Kidney (tissue), 13 donors: ENCODE measurements at regions not wholly inside any gene's neighbourhood (a gene's known extent, or its start where the extent isn't known, plus 50 kb on each side); places are given as distances from the start of the nearest gene placed in this dataset.

ENCODE experiments used
- DNase-seq, 5 donors: peaks; one replicate each; pipeline ENCODE4 v3.0.0-alpha.2; 2013 to 2020
- FAIRE-seq: peaks from 2 replicates; lab custom pipeline; 2012; peaks lifted over from hg19 to GRCh38; lab: Jason Lieb, UNC
- H3K27ac ChIP-seq, 2 donors: one replicate each; pipeline ENCODE4 v1.7.0; 2013; ENCODE audit warnings: low read depth in 2 of 2, low read length in 2 of 2, inconsistent platforms in 1 of 2
- H3K27me3 ChIP-seq: one replicate; pipeline ENCODE4 v1.7.1; 2013; ENCODE audit warnings: low read length, inconsistent platforms; ENCODE audit not compliant: control insufficient read depth, insufficient read depth
- H3K36me3 ChIP-seq, 3 donors: one replicate each; pipeline versions ENCODE4 v1.7.0 to v1.7.1; 2013; ENCODE audit warnings: low read length in 3 of 3, control low read depth in 1 of 3, inconsistent platforms in 1 of 3; ENCODE audit not compliant: insufficient read depth in 3 of 3, control insufficient read depth in 2 of 3
- H3K4me1 ChIP-seq, 3 donors: one replicate each; pipeline versions ENCODE4 v1.7.0 to v1.7.1; 2013; ENCODE audit warnings: low read length in 3 of 3, inconsistent platforms in 1 of 3, low read depth in 1 of 3; ENCODE audit not compliant: control insufficient read depth in 2 of 3, insufficient read depth in 2 of 3
- H3K4me3 ChIP-seq, 3 donors: one replicate each; pipeline versions ENCODE4 v1.7.0 to v1.8.1; 2013; ENCODE audit warnings: low read length in 3 of 3, control low read depth in 1 of 3, inconsistent platforms in 1 of 3
- H3K9ac ChIP-seq, 3 donors: one replicate each; pipeline versions ENCODE4 v1.7.0 to v1.7.1; 2013; ENCODE audit warnings: low read length in 3 of 3, control low read depth in 1 of 3, inconsistent platforms in 1 of 3
- H3K9me3 ChIP-seq, 3 donors: one replicate each; pipeline versions ENCODE4 v1.7.0 to v1.7.1; 2013; ENCODE audit warnings: low read length in 3 of 3, control low read depth in 1 of 3, inconsistent platforms in 1 of 3; ENCODE audit not compliant: control insufficient read depth in 2 of 3, insufficient read depth in 1 of 3
- intact Hi-C: fragments of 100-400 bp; cut with DNase I; formaldehyde crosslinking; loops from one replicate; pipeline ENCODE4 v1.11.1; 2022
- TF ChIP-seq, protein P1 (sequence below): IDR thresholded peaks from 3 replicates; pipeline ENCODE4 v1.5.1; 2012; ENCODE audit warnings: mild to moderate bottlenecking, moderate library complexity, borderline replicate concordance; ENCODE audit not compliant: insufficient read depth; ENCODE audit errors: extremely low read depth
- donor health status: control.
- donor health status: control.
- donor health status: control.
- donor health status: control.
- donor health status: control.
- donor health status: DM: yes; HTN: yes; CAD: no.
- donor health status: Normal renal cell carcinoma (clear cell type).

DNA sequence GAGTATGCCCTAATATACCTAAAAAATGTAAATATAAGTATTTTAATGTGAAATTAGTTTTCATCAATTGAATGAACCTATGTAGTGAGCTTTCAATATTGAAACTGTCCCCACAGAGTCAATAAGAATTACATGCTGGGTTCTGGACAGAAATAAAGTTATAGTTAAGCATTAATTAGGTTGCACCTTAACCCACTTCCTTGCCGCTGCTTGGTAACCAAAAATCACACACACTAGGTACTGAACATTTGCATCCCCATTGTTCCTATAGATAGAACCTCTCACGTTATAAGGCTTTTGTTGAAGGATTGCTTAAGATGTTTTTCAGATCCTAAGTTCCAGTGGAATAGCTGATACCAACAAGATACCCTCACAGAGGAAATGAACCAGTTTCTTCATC is 237.1 kb upstream of the OPRM1 start:
- FAIRE-seq (no peak), DNase-seq (no peak)
- no peaks in the 10 kb centered on the region for H3K36me3 ChIP-seq
- intact Hi-C loops: no loop called here
- no peaks in the 10 kb centered on the region for H3K27me3 ChIP-seq
- H3K27ac ChIP-seq: no peak overlapping the region
- TF ChIP-seq, protein P1, sequence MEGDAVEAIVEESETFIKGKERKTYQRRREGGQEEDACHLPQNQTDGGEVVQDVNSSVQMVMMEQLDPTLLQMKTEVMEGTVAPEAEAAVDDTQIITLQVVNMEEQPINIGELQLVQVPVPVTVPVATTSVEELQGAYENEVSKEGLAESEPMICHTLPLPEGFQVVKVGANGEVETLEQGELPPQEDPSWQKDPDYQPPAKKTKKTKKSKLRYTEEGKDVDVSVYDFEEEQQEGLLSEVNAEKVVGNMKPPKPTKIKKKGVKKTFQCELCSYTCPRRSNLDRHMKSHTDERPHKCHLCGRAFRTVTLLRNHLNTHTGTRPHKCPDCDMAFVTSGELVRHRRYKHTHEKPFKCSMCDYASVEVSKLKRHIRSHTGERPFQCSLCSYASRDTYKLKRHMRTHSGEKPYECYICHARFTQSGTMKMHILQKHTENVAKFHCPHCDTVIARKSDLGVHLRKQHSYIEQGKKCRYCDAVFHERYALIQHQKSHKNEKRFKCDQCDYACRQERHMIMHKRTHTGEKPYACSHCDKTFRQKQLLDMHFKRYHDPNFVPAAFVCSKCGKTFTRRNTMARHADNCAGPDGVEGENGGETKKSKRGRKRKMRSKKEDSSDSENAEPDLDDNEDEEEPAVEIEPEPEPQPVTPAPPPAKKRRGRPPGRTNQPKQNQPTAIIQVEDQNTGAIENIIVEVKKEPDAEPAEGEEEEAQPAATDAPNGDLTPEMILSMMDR: no peak
- H3K9me3 ChIP-seq: no peaks in the 10 kb centered on the region
- no peaks in the 10 kb centered on the region for H3K4me1 ChIP-seq
- H3K4me3 ChIP-seq: no peak overlapping the region
- no peak overlapping the region for H3K9ac ChIP-seq

DNA sequence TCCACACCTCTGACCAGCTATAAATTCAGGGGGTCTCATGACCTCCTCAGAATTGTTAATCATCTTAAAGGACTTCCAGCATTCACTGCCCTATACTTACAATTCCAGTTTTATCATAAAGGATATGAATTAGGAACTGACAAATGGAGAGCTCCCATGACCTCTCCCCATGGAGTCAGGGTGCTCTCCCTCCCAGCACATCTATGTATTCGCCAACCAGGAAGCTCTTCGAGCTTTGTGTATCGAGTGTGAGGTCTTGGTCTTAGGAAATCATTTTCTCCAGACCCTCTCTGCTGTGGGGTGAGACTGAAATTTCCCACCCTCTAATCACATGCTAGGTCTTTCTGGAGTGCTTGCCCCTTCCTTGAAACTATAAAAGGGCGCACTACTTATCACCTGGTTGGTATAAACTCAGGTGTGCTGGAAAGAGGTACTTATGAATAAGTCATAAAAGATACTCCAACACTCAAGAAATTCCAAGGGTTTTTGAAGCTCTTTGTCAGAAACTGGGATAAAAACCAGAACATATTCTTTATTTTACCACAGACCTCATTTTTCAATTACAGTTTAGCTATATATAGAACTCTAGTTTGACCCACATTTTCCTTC is 238.4 kb upstream of the OPRM1 start:
- no peaks in the 10 kb centered on the region for H3K4me1 ChIP-seq
- H3K4me3 ChIP-seq: no peak overlapping the region
- intact Hi-C loops: no loop called here
- no peaks in the 10 kb centered on the region for H3K9me3 ChIP-seq
- DNase-seq: no peak
- no peak for FAIRE-seq
- H3K36me3 ChIP-seq: no peaks in the 10 kb centered on the region
- TF ChIP-seq, protein P1: no peak
- H3K27me3 ChIP-seq: no peaks in the 10 kb centered on the region
- H3K9ac ChIP-seq: no peak overlapping the region
- no peak overlapping the region for H3K27ac ChIP-seq

DNA sequence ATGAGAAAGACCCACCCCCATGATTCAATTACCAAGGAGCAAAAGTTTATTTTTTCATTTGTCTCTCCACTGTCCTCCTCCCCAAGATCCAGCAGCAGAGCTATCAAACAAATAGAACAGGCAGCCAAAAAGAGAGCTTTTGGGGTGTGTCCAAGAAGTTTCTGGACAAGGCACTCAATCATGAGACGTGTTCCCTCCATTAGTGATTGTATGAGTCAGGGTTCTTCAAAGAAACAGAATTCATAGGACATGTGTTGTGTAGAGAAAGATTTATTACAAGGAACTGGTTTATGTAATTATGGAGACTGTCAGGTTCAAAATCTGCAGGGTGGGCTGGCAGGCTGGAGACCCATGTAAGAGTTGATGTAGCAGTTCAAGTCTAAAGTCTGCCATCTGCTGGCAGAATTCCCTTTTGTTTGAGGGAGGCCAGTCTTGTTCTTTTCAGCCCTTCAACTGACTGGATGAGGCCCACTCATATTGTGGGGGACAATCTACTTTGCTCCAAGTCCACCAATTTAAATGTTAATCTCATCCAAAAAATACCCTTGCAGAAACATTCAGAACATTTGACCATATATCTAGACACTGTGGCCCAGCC is 248.1 kb upstream of the OPRM1 start:
- no peaks in the 10 kb centered on the region for H3K4me1 ChIP-seq
- H3K27me3 ChIP-seq: no peaks in the 10 kb centered on the region
- no peak overlapping the region for H3K27ac ChIP-seq
- H3K4me3 ChIP-seq: no peak overlapping the region
- TF ChIP-seq, protein P1: peak; percentile 8
- FAIRE-seq: no peak
- no peak overlapping the region for H3K9ac ChIP-seq
- no peaks in the 10 kb centered on the region for H3K9me3 ChIP-seq
- intact Hi-C loops: no loop called here
- peak in 1 of 5 donors; percentile 8 for DNase-seq
- no peaks in the 10 kb centered on the region for H3K36me3 ChIP-seq
